Hematopoietic multipotent progenitor cell treated with erythropoietin and hydrocortisone succinate and interleukin-3 and kit ligand, for 15 days (in vitro differentiated cells): ENCODE measurements at regions not wholly inside any gene's neighbourhood (a gene's known extent, or its start where the extent isn't known, plus 50 kb on each side); places are given as distances from the start of the nearest gene placed in this dataset.

Experiments used
- DNase-seq: peaks from one replicate; pipeline ENCODE4 v3.0.0-alpha.2; 2015; ENCODE audit warnings: low spot score

DNA sequence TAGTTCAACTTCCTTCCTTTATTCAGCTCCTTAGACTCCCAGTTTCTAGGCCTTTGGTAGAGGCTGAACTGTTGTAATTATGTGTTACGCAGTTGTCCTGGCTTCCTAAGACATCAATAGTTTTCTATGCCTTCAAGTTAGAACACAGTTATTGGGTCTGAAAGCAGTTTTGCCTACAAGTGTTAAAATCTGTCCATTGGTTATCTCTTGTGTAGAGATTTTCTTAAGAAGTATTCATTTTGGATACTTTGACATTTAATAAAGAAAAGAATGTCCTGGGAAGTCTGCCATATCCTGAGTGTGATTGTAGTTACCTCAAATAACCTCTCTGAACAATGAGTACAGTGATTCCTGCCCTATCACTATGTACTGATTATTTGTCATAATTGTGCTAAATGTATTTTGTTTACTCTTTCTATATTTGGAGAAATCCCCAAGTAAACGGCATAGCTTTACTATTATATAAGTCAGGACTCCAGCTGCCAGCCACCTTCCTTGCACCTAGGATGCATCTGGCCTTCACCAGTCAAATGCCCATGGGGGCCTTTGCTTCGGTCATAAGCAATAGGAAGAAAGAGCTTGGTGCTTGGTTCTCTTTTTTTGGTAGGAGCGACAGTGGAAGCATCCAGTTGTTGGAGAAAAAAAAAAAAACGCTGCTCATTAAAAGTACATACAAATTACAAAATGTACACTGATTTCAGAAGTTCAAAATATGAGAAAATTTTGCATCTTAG is 449.5 kb upstream of the PKDCC start:
- no peak for DNase-seq

DNA sequence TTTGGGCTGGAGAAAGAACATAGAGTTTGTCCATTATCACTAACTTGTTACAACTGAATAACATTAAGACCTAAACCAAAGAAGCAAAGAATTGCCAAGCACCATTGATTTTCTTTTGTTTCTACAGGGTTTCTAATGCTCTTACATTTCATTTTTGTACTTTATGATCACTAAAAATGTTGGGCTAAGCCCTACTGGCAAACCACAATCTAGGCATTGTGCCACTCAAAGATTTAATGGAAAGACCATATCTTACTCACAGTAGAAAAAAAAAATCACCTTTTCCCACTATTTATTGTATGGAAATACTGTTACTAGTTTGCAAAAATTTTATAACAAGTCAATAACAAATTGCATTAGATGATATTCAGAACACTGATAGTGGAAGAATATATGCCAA is 447.4 kb upstream of the PKDCC start:
- DNase-seq, result no peak

DNA sequence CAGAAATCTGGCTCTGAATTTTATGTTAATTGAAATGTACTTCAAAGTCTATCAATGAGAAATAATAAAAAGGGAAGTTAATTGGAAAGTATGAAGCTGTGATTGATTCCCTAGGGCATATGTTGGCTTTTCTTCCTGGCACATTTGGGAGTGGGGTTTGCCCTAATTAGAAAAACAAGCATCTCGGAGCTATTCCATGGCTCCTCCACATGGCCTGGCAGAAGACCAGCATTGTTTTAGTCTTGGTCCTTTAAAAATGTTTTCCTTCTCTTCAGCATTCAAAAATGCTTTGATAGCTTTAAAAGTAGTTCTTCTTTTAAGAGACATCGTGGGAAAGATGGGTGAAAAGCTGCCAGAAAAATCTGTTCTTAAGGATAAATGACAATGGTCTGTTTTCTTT is 445.5 kb upstream of the PKDCC start:
- no peak for DNase-seq

DNA sequence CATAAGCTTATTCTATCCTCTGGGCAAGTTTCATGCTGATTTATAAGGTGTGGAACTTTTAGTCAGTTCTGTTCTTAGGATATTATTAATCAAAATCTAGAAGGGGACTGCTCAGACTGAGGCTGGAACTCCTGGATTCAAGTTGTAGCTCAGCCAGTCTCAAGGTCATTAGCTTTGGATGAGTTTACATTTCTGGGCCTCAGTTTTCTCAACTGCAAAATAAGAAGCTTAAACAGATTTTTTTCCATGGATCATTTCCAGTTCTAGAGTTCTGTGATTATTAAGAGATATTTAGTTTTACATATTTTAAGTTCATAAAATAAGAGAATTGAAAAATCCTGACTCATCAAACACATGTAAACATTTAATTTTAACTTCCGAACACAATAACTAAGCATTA is 442.5 kb upstream of the PKDCC start:
- DNase-seq, result no peak

DNA sequence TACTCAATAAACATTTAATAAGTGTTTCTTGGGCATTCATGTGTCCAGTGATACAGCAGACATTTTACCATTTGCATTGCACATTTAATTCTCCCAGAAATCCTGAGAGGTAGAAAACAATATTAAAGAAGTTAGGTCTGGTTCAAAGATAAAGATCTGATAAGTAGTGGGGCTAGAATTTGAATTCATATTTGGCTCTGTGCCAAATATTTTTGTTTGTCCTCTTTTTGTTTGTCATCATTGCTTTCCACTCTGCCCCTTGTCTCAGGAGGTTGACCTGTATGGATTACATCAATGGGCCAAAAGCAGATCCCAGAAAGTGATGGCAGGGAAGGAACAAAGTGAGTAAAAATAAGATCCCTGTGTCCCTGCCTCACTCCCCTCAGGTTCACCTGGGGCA is 441.9 kb upstream of the PKDCC start:
- no peak for DNase-seq

DNA sequence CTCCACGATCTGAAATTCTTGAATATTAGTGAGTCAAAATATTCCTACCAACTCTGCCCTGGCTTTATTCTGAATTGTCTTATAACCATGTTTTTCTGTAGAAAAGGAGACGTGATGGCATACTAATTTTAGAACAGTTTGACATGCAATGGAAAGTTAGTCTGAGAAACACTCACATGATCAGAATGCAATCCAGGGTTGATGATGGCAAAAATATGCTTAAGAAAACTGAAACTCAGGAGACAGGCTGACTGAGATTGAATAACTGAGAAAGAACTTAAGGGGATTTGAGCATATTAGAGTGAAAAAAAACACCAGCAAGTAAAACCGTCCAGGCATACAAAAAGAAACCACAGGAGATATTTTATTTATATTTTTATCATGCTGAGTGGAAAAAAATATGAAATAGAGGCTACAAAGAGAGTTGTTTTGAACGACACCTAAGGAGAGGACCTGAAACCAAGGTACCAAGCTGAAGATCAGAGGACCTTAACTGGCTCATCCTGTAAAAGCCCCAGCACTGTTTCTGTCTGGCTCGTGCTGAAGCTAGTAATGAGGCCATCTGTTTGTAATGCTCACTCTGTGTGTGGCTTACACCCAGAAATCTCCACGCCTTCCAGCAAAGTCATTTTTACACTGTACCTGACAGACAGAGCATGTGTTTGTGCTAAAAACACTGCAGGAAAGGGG is 437.2 kb upstream of the PKDCC start:
- DNase-seq, result no peak

DNA sequence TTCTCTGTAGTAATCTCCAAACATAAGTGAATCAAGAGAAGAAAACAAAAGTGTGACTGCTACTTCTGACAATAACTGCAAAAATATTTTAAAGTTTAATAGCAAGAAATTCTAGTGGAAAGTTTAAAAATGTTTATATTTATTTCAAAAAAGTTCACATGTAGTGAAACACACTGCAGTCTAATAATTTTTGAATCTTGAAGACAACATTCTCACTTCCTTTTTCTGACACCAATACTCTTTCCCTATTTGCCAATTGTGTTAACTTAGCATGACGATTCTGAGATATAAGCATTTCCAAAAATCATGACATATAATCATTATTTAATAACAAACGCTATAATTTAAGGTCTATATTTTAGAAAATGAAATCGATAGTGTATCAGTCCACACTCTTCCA is 429.1 kb upstream of the PKDCC start:
- DNase-seq, result no peak

DNA sequence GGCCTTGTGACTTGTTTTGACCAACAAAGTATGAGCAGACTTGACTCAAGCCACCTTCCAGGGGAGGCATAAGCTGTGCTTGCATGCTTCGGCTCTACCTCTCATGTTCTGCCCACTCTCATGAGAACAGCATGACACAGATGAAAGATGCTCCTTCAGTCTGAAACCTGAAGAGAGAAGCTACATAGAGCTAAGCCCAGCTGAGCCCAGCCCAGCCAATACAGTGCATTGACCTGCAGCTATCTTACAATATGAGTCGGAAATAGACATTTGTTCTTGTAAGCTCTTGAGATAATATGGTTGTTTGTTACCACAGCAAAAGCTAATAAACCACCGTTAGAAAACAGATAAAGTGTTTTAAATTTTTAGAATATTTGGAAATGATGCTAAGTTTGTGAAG is 426.7 kb upstream of the PKDCC start:
- no peak for DNase-seq

DNA sequence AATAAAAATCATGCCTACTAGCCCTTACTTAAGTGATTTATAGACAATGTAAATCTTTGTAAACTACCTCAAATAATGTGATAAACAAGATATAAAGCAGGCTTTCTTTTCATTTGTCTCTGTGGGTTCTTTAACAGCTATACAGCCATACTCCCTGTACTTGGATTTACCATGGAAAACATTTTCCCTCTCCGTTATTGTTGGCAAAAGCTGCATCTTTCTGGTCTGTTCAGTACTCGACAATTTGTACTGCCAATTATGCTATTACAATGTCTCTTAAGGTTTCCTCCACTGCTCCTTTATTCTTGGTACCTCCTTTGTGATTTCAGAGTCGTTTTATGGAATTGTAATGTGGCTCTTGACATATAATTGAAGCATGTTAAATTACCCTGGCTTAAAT is 426.3 kb upstream of the PKDCC start:
- DNase-seq, result no peak

DNA sequence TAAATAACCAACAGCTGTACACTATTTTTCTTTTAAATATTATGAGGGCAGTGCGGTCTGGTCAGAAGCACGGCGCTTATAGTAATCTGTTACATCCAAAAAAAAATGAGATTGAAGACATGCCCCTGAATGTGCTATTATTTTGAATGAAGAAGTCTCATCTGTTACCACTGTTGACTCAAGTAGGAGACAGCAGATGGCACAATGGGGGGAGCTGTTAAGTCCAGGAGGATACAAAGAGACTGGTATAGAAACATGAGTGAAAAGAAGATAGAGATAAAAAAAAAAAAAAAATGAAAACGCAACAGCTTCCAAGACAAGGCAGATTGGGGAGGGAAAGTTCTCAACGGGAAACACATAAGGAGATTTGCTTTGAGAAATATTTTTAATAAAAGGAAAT is 425.5 kb upstream of the PKDCC start:
- no peak for DNase-seq

DNA sequence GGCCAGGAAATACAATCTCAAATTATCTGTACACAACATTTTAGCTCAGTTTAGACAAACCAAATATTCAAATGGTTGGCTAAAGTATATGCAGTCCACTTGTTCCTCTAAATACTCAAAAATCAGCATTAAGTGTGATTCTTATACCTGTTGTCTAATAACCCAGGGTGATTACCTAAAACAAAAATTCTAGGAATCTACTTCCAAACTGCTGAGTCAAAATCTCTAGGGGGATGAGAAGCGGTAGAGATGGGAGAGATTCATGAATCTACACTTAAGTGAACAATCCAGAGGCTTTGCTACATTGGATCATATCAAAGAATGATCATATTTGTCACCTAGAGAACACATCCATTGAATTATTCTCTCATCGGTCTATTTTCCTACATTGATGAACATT is 420.9 kb upstream of the PKDCC start:
- DNase-seq, result no peak

DNA sequence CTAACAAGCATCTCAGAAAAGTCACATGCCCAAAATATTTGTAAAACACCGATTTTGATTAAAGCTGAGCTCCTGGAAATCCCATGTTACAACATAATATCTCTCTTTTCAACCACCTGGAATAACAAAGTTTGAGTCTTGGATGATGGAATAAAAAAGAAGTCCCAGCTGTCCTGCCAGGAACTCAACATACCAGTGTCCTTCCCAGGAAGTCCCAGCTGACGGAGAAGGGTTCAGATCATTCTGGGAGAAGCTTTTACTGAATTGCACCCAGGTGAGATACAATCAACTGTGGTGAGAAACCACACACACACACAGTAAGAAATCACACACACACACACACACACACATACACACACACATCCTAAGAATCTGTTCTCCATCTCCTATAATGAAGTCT is 413.1 kb upstream of the PKDCC start:
- DNase-seq, result no peak

DNA sequence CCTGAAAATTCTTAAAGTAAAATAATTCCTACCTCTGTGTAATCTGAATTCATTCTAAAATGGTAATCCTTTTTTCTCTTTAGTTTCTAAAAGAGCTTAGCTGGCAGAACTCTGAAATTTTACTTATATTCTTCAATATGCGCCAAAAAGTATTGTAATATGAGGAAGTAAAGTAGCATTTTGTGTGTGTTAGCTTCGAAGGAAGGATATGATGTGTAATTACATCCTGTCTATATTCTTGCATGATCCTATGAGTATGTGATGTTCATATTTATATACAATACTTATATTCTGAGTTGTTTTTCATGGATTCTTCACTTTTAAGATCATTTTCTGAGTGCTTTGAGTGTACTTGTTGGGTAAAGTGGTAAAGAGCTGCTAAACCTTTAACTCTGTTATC is 402.9 kb upstream of the PKDCC start:
- DNase-seq, result no peak

DNA sequence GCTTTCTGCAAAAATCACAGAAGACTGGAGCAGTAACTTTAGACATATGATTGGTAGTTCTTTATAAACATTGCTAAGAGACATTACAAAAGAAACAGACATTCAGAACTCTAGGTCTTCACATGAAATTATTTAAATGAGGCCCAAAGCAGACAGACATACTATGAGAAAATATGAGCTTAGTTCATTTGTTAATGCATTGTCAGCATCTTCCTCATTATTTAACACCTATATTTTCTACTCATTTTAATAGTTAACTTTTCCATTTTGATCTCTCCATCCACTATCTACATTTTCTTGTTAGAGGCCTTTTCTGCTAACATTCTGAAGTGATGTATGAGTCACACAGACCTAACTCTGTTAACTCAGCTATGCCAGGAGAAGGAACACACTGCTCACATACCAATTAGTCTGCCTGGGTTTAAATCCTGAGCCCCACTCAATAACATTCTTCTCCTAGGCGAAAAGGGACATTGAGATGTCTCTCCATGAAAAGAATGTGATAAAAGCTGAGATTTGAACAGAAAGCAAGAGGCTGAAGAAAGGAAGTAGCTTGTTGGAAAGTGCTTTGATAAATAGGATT is 400.3 kb upstream of the PKDCC start:
- DNase-seq, result no peak

DNA sequence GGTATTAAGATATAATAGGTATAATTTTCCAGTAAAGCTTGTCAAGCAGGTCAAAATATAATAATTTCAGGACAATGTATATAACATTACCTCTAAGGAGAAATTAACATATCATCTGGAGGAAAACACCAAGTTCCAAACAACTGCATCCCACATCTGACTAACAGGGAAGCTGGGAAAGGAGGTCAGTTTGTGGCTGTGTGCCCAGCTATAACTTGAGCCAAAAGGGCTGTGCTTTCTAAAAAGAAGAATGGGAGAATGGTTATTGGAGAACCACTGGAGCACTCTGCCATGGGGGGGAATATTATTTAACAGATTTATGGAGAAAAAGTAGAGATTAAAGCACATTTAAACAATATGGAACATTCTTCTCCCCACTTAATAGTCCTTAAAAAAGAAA is 390.6 kb upstream of the PKDCC start:
- DNase-seq, result no peak

DNA sequence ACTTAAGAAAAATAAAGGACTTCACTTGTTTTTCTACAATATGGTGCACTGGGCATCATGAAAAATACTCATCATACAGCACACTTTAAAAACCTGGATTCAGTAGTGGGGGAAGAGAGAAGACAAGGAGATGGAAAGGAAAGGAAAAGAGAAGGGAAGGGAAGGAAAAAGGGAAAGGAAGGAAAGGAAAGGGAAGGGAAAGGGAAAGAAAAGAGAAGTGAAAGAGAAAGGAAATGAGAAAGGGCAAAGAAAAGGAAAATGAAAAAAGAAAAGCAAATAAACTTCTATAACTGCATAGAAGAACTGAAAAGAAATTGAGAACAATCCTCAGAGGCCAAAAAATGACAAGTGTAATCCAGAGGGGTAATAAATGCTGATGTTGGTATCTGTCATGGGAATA is 388.1 kb upstream of the PKDCC start:
- DNase-seq, result no peak

DNA sequence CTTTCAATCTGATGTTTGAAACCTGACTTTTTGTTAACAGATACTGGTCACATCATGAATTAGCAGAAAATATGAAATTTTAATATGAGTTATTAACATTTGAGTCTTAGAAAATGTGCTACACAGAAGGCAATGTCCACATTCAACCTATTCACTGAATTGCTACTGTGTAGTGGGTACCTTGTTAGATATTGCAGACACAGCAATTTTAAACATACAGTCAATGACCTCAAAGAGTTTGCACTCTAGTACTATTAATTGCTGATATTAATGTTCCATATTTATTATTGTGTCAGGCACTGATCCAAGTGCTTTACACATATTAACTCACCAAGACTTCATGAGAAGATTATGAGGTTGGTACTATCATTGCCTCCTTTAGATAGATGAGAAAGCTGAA is 385.4 kb upstream of the PKDCC start:
- DNase-seq, result no peak

DNA sequence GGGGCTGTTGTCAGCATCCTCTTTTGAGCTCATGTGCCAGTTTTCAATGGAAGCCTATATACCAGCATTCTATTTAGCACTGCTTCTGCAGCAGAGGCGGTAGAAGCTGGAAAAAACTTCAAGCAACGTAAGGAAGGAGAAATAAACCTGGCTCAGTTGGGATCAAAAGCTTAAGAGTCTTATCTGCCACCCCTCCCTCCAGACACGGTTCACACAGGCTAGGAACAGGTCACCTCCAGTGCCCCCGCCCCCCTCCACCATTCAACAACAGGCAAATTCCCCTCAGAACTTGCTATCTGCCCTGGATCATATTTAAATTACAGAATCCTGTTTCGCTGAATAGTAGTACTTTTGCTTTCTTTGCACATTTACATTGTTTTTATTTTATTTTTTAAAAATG is 384.8 kb upstream of the PKDCC start:
- DNase-seq, result no peak

DNA sequence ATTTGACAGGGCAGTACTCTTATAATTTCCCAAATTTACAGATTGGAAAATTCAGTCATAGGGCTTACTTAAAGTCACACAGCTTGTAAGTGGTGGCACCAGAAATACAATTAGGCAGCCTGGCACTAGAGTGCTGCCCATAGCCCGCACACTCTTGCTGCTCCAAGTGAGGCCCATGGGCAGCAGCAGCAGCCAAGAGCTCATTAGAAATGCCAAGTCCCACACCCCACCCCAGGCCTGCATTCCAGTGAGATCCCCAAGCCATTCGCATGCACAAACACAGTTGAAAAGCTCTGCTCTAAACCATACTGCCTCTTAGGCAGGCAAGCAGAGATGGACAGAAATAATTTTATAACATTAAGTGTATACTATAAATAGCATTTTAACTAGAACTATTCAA is 379.3 kb upstream of the PKDCC start:
- no peak for DNase-seq

DNA sequence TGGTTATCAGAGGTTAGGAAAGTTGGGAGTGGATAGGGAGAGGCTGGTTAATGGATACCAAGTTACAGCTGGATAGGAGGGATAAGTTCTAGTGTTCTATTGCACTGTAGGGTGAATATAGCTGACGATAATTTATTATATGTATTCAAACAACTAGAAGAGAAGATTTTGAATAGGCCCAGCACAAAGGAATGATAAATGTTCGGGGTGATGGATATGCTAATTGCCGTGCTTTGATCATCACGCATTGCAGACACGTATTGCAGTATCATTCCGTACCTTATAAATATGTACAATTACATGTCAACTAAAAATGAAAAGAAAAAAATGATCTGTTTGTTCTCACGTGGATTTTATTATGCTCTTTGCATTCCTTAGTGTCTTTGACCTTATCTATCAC is 369.2 kb upstream of the PKDCC start:
- no peak for DNase-seq

DNA sequence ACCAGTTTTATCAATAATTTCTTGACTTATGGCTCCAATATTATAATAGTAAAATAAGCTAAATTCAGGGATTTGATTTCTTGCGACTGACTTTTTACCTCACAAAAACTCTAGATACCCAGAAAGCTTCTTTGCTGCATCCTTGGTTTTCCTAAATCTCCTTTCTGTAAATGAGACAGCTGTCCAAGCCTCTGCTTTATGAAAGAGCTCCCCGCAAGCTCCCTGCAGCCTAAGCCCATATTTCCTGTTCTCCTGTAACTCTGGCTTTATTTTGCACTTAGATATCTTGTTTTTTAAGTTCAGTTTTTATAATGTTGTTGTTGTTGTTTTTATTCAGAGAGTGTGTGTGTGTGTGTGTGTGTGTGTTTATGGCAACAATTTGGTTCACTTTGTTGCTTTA is 361.7 kb upstream of the PKDCC start:
- DNase-seq, result no peak

DNA sequence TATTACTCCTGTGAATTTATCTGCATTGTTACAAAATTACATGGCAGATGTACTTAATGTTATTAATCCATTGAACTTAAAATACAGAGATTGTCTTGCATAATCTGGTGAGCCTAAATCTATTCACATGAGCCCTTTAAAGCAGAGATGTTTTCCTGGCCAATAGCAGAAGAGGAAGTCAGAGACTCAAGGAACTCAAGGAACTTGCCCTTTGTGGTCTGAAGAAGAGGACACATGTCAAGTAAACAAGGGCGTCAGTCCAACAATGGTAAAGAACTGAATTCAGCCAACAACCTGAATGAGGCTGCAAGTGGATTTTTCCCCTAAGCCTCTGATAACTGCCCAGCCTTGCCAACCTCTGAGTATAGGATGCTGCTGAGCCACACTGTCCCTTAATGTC is 356.3 kb upstream of the PKDCC start:
- no peak for DNase-seq

DNA sequence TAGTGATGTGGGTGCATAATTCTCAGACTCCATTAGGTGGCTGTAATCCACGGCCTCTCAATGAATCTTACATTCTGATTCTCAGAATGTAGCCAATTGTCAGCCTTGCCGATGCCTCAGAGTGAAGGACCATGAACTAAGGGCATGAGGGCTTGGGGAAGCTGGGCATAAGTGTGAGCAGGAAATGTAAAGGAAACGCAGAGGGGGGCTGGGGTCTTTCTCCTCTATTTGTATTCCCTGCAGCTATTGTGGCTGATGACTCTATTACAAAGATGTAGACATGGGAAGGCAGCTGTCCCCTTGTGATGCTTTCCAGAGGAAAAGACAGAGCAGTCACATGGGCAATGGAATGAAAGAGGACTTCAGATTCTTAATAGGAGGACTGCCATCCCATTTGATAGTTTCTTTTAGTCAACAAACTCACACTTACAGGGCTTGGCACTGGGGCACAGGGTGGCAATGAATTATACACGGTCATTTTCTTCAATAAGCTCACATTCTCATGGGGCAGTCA is 353.2 kb upstream of the PKDCC start:
- DNase-seq, result no peak
